ENCODE measurements at regions not wholly inside any gene's neighbourhood (a gene's known extent, or its start where the extent isn't known, plus 50 kb on each side); places are given as distances from the start of the nearest gene placed in this dataset.

DNA sequence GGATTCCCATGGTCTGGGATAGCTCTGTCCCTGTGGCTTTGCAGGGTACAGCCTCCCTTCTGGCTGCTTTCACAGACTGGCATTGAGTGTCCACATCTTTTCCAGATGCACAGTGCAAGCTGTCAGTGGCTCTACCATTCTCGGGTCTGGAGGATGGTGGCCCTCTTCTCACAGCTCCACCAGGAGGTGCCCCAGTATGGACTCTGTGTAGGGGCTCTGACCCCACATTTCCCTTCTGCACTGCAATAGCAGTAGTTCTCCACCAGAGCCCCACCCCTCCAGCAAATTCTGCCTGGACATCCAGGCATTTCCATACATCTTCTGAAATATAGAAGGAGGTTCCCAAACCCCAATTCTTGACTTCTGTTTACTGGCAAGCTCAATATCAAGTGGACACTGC lies 50.2 kb upstream of the GRID2 start:
- Histone ChIP-seq H3K4me1 (ENCODE audit: control insufficient read depth, extremely low read depth, insufficient read depth, low read length) (no peaks in the 10 kb centered on the region), H3K79me2 (ENCODE audit: control insufficient read depth, insufficient read depth, low read length) (no peaks in the 10 kb centered on the region), H3K9me3 (ENCODE audit: control insufficient read depth, low read depth, low read length) (no peaks in the 10 kb centered on the region), H3K4me2 (ENCODE audit: control insufficient read depth, extremely low read depth, insufficient read depth, low read depth, low read length) (no peak overlapping the region), H2AFZ (ENCODE audit: control insufficient read depth, low read length) (no peak overlapping the region), H3K9ac (ENCODE audit: control insufficient read depth, extremely low read depth, insufficient read depth, low read length) (no peak overlapping the region), H3K36me3 (ENCODE audit: control insufficient read depth in 2 of 2, extremely low read depth in 1 of 2, insufficient read depth in 2 of 2, low read length in 2 of 2) (no peaks in the 10 kb centered on the region), H3K4me3 (ENCODE audit: control insufficient read depth in 2 of 3, extremely low read depth in 1 of 3, insufficient read depth in 2 of 3, low read depth in 1 of 3, low read length in 3 of 3) (no peak overlapping the region), H3K27ac (ENCODE audit: control insufficient read depth, insufficient read depth, low read length) (no peak overlapping the region), H3K9me1 (ENCODE audit: control insufficient read depth, extremely low read depth, insufficient read depth, low read length) (no peaks in the 10 kb centered on the region), H4K20me1 (ENCODE audit: control insufficient read depth, extremely low read depth, insufficient read depth, low read length) (no peaks in the 10 kb centered on the region), H3K27me3 (ENCODE audit: control insufficient read depth, extremely low read depth, insufficient read depth, low read length) (no peaks in the 10 kb centered on the region)
- DNase-seq (ENCODE audit: low read depth, low spot score) (no peak), FAIRE-seq (no peak)
- TF ChIP-seq EZH2 (IDR thresholded peaks at IDR 0.05; ENCODE audit: low read length): no peak
- dilution Hi-C loops (cut with MboI; ENCODE audit: extremely low pct_ligation_motif_present, low sequenced_read_pairs): no loop called here

Small RNA genes in the stretch of these regions (small RNA-seq; reads per million reads assigned to genes)
- gene KRT19P6 (ENCODE audit: insufficient read length in 3 of 3, low read depth in 3 of 3, low replicate concordance in 1 of 3): 0 reads per million in 3 experiments
